GM12878 (cell line): ENCODE measurements at regions not wholly inside any gene's neighbourhood (a gene's known extent, or its start where the extent isn't known, plus 50 kb on each side); places are given as distances from the start of the nearest gene placed in this dataset.

Experiments
- CTCF ChIP-seq, 3 experiments: IDR thresholded peaks in 2 of 3; conservative IDR thresholded peaks in 1 of 3; 2 replicates each; pipeline ENCODE4 v1.5.1; 2011; ENCODE audit warnings: low read depth in 3 of 3, low read length in 3 of 3, mild to moderate bottlenecking in 3 of 3, control low read depth in 2 of 3, moderate library complexity in 2 of 3, inconsistent platforms in 1 of 3, mixed read lengths in 1 of 3; ENCODE audit not compliant: control insufficient read depth in 2 of 3, insufficient read depth in 1 of 3; ENCODE audit errors: extremely low read depth in 1 of 3
- EGR1 ChIP-seq, 2 experiments: IDR thresholded peaks; 1 replicate in 1 of 2; 2 replicates in 1 of 2; pipeline ENCODE4 v1.6.1; 2011 to 2012; ENCODE audit warnings: low read depth in 2 of 2, low read length in 2 of 2, borderline replicate concordance in 1 of 2, mild to moderate bottlenecking in 1 of 2, moderate library complexity in 1 of 2
- EZH2 ChIP-seq: IDR thresholded peaks from 2 replicates; pipeline ENCODE4 v1.6.1; 2012; ENCODE audit warnings: low read depth, mild to moderate bottlenecking, control low read depth, inconsistent platforms, low read length, borderline replicate concordance; ENCODE audit not compliant: control insufficient read depth
- POLR2A ChIP-seq: IDR thresholded peaks from 2 replicates; pipeline ENCODE4 v1.6.1; 2011; ENCODE audit warnings: low read depth, mild to moderate bottlenecking, low read length
- POLR2AphosphoS5 ChIP-seq: IDR thresholded peaks from 2 replicates; pipeline ENCODE4 v1.6.1; 2011; ENCODE audit warnings: mild to moderate bottlenecking, low read length, inconsistent platforms
- RELA ChIP-seq: fragments of 450-650 bp; IDR thresholded peaks from 2 replicates; pipeline ENCODE4 v1.8.0; 2014; ENCODE audit warnings: borderline replicate concordance; ENCODE audit not compliant: partially characterized antibody
- RUNX3 ChIP-seq: IDR thresholded peaks from 2 replicates; pipeline ENCODE4 v1.6.1; 2012; ENCODE audit warnings: low read length, inconsistent platforms
- SIN3A ChIP-seq: IDR thresholded peaks from 2 replicates; pipeline ENCODE4 v1.6.1; 2012; ENCODE audit warnings: low read depth, low read length, improper control_type of control experiment
- SUPT20H ChIP-seq: IDR thresholded peaks from 2 replicates; pipeline ENCODE4 v1.6.1; 2011; ENCODE audit warnings: low read depth, mild to moderate bottlenecking, low read length, moderate library complexity, borderline replicate concordance; ENCODE audit not compliant: control insufficient read depth
- TARDBP ChIP-seq: IDR thresholded peaks from 2 replicates; pipeline ENCODE4 v1.6.1; 2016; ENCODE audit warnings: borderline replicate concordance
- TBL1XR1 ChIP-seq: IDR thresholded peaks from 2 replicates; pipeline ENCODE4 v1.6.1; 2012; ENCODE audit warnings: low read depth, low read length, improper control_type of control experiment
- ZNF24 ChIP-seq: fragments of 450-650 bp; IDR thresholded peaks from 2 replicates; pipeline ENCODE4 v1.6.1; 2017; ENCODE audit warnings: antibody characterized with exemption, mild to moderate bottlenecking
- ZNF274 ChIP-seq: IDR thresholded peaks from one replicate; pipeline ENCODE4 v1.8.0; 2011; ENCODE audit not compliant: insufficient read length, insufficient read depth

GRCh38 chr6:99216959-99217358 is 132.5 kb downstream of the FAXC start:
- TF ChIP-seq POLR2A (no peak), SUPT20H (no peak), EZH2 (no peak), CTCF (IDR thresholded peaks at IDR 0.05 in 2 of 3, conservative IDR thresholded peaks at IDR 0.05 in 1 of 3; ENCODE audit: control insufficient read depth in 2 of 3, extremely low read depth in 1 of 3, insufficient read depth in 1 of 3, low read depth in 3 of 3, low read length in 3 of 3) (no peak), EGR1 (IDR thresholded peaks at IDR 0.05; ENCODE audit: borderline replicate concordance in 1 of 2, low read depth in 2 of 2, low read length in 2 of 2) (no peak), POLR2AphosphoS5 (no peak), RUNX3 (no peak), ZNF274 (no peak), ZNF24 (no peak), SIN3A (no peak), TBL1XR1 (no peak), TARDBP (no peak), RELA (no peak)
